Gastrocnemius medialis (tissue), 4 donors: ENCODE measurements at regions not wholly inside any gene's neighbourhood (a gene's known extent, or its start where the extent isn't known, plus 50 kb on each side); places are given as distances from the start of the nearest gene placed in this dataset.

Experiments
- ATAC-seq, 2 donors: fragments of 150-250 bp; one replicate each; pipeline ENCODE4 v1.9.1; 2016
- DNase-seq, 2 donors: peaks; one replicate each; pipeline ENCODE4 v3.0.0-alpha.2; 2019
- H3K27ac ChIP-seq, 4 donors: fragments of 200-600 bp; sonication (generic); 1 replicate in 1 of 4; 2 replicates in 3 of 4; pipeline ENCODE4 v1.5.1; 2016 to 2018; ENCODE audit warnings: mild to moderate bottlenecking in 2 of 4, moderate library complexity in 1 of 4
- H3K27me3 ChIP-seq, 3 donors: fragments of 200-600 bp; sonication (generic) in 2 of 3; 1 replicate in 1 of 3; 2 replicates in 2 of 3; pipeline versions ENCODE4 v1.5.1 to v1.6.0; 2016 to 2019; ENCODE audit warnings: mild to moderate bottlenecking in 1 of 3, moderate library complexity in 1 of 3
- H3K36me3 ChIP-seq, 2 donors: fragments of 200-600 bp; sonication (generic) in 1 of 2; one replicate each; pipeline ENCODE4 v1.5.1; 2017 to 2018
- H3K4me1 ChIP-seq, 2 donors: fragments of 200-600 bp; sonication (generic) in 1 of 2; one replicate each; pipeline ENCODE4 v1.5.1; 2016 to 2017; ENCODE audit warnings: mild to moderate bottlenecking in 2 of 2
- H3K4me3 ChIP-seq, 4 donors: fragments of 200-600 bp; sonication (generic) in 3 of 4; 1 replicate in 1 of 4; 2 replicates in 3 of 4; pipeline ENCODE4 v1.5.1; 2016 to 2019; ENCODE audit warnings: mild to moderate bottlenecking in 2 of 4
- H3K9me3 ChIP-seq, 3 donors: fragments of 200-600 bp; sonication (generic) in 2 of 3; 1 replicate in 1 of 3; 2 replicates in 2 of 3; pipeline ENCODE4 v1.5.1; 2016 to 2019
- POLR2A ChIP-seq, 2 donors: fragments of 450-650 bp; IDR thresholded peaks; one replicate each; pipeline ENCODE4 v1.6.1; 2017; ENCODE audit warnings: antibody characterized with exemption in 2 of 2, mild to moderate bottlenecking in 2 of 2, moderate library complexity in 2 of 2
- in situ Hi-C, 4 donors: fragments of 200-750 bp; cut with MboI; loops; one replicate each; pipeline versions ENCODE4 v1.15.0 to v1.8.0; 2017; ENCODE audit warnings: low sequenced_read_pairs in 4 of 4
- intact Hi-C: fragments of 100-400 bp; cut with DNase I; formaldehyde crosslinking; loops from one replicate; pipeline ENCODE4 v1.15.1; 2023; ENCODE audit warnings: low total_unique reads
- TF ChIP-seq, protein P1 (sequence below), 5 experiments: fragments of 450-650 bp in 3 of 5; fragments of 200-600 bp in 2 of 5; sonication (generic) in 2 of 5; IDR thresholded peaks in 4 of 5; conservative IDR thresholded peaks in 1 of 5; 1 replicate in 4 of 5; 2 replicates in 1 of 5; pipeline ENCODE4 v1.5.1; 2016 to 2019; ENCODE audit warnings: antibody characterized with exemption in 5 of 5, mild to moderate bottlenecking in 3 of 5, moderate library complexity in 3 of 5

DNA sequence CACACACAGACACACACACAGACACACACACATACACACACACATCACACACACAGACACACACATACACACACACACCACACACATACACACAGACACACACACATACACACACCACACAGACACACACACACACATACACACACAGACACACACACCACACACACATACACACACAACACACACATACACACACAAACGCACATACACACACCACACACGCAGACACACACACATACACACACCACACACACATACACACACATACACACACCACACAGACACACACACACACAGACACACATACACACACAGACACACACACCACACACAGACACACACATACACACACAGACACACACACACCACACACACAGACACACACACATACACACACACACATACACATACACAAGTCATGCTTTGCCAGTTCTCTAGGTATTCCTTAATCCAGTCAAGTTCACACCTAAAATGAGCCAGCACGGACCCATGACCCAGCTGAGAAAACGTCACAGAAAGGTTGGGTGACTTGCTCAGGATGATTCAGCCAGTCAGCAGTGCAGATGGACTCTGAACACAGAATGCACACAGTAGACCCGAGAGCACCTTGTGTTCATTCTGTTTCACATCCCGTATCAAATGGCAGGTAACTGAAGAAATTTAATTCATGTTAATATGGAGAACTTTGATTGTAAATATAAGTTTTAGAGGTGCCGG lies 746.4 kb downstream of the MTRR start:
- Histone ChIP-seq H3K36me3 (no peaks in the 10 kb centered on the region), H3K9me3 (no peaks in the 10 kb centered on the region), H3K27me3 (no peaks in the 10 kb centered on the region), H3K4me1 (no peaks in the 10 kb centered on the region), H3K27ac (no peak overlapping the region), H3K4me3 (no peak overlapping the region)
- ATAC-seq = no peak
- in situ Hi-C loops = no loop called here
- intact Hi-C loops = no loop called here
- no peak for DNase-seq
- TF ChIP-seq, protein P1, sequence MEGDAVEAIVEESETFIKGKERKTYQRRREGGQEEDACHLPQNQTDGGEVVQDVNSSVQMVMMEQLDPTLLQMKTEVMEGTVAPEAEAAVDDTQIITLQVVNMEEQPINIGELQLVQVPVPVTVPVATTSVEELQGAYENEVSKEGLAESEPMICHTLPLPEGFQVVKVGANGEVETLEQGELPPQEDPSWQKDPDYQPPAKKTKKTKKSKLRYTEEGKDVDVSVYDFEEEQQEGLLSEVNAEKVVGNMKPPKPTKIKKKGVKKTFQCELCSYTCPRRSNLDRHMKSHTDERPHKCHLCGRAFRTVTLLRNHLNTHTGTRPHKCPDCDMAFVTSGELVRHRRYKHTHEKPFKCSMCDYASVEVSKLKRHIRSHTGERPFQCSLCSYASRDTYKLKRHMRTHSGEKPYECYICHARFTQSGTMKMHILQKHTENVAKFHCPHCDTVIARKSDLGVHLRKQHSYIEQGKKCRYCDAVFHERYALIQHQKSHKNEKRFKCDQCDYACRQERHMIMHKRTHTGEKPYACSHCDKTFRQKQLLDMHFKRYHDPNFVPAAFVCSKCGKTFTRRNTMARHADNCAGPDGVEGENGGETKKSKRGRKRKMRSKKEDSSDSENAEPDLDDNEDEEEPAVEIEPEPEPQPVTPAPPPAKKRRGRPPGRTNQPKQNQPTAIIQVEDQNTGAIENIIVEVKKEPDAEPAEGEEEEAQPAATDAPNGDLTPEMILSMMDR (IDR thresholded peaks at IDR 0.05 in 4 of 5, conservative IDR thresholded peaks at IDR 0.05 in 1 of 5) = no peak
- TF ChIP-seq POLR2A (IDR thresholded peaks at IDR 0.05) = no peak

GRCh38 chr5:8628521-8628920 lies 759.6 kb downstream of the MTRR start:
- H3K27me3 ChIP-seq = no peaks in the 10 kb centered on the region
- no peak overlapping the region for H3K27ac ChIP-seq
- H3K4me3 ChIP-seq = no peak overlapping the region
- DNase-seq = no peak
- in situ Hi-C loops = no loop called here
- no peaks in the 10 kb centered on the region for H3K36me3 ChIP-seq
- H3K9me3 ChIP-seq = no peaks in the 10 kb centered on the region
- H3K4me1 ChIP-seq = no peaks in the 10 kb centered on the region
- no peak for ATAC-seq
- intact Hi-C loops = no loop called here
- TF ChIP-seq, protein P1 (IDR thresholded peaks at IDR 0.05 in 4 of 5, conservative IDR thresholded peaks at IDR 0.05 in 1 of 5) = no peak
- TF ChIP-seq POLR2A (IDR thresholded peaks at IDR 0.05) = no peak

GRCh38 chr5:8633259-8633658 lies 764.3 kb downstream of the MTRR start:
- Histone ChIP-seq H3K9me3 (no peaks in the 10 kb centered on the region), H3K27ac (no peak overlapping the region), H3K27me3 (no peaks in the 10 kb centered on the region), H3K36me3 (no peaks in the 10 kb centered on the region), H3K4me1 (no peaks in the 10 kb centered on the region), H3K4me3 (no peak overlapping the region)
- no peak for TF ChIP-seq POLR2A (IDR thresholded peaks at IDR 0.05)
- TF ChIP-seq, protein P1 (IDR thresholded peaks at IDR 0.05 in 4 of 5, conservative IDR thresholded peaks at IDR 0.05 in 1 of 5) = no peak
- in situ Hi-C loops (no loop called here), intact Hi-C loops (no loop called here)
- DNase-seq (no peak), ATAC-seq (no peak)

GRCh38 chr5:8633696-8634095 lies 764.7 kb downstream of the MTRR start:
- H3K27me3 ChIP-seq = no peaks in the 10 kb centered on the region
- ATAC-seq (no peak), DNase-seq (no peak)
- H3K4me3 ChIP-seq = no peak overlapping the region
- no peaks in the 10 kb centered on the region for H3K9me3 ChIP-seq
- H3K4me1 ChIP-seq = no peaks in the 10 kb centered on the region
- intact Hi-C loops (no loop called here), in situ Hi-C loops (no loop called here)
- no peak overlapping the region for H3K27ac ChIP-seq
- H3K36me3 ChIP-seq = no peaks in the 10 kb centered on the region
- TF ChIP-seq POLR2A (IDR thresholded peaks at IDR 0.05) = no peak
- TF ChIP-seq, protein P1 (IDR thresholded peaks at IDR 0.05 in 4 of 5, conservative IDR thresholded peaks at IDR 0.05 in 1 of 5) = no peak

- H3K4me1 ChIP-seq = no peaks in the 10 kb centered on the region
- intact Hi-C loops = no loop called here
- TF ChIP-seq, protein P1 (IDR thresholded peaks at IDR 0.05 in 4 of 5, conservative IDR thresholded peaks at IDR 0.05 in 1 of 5) = no peak
- no peak for TF ChIP-seq POLR2A (IDR thresholded peaks at IDR 0.05)
- in situ Hi-C loops = no loop called here
- no peak overlapping the region for H3K27ac ChIP-seq
- no peak for DNase-seq
- no peaks in the 10 kb centered on the region for H3K9me3 ChIP-seq
- H3K36me3 ChIP-seq = no peaks in the 10 kb centered on the region
- H3K27me3 ChIP-seq = no peaks in the 10 kb centered on the region
- H3K4me3 ChIP-seq = no peak overlapping the region
- no peak for ATAC-seq
Measured at GRCh38 chr5:8634219-8634618, 765.3 kb downstream of the MTRR start.
